ENCODE measurements at regions not wholly inside any gene's neighbourhood (a gene's known extent, or its start where the extent isn't known, plus 50 kb on each side); places are given as distances from the start of the nearest gene placed in this dataset.

- TF ChIP-seq, protein P1, sequence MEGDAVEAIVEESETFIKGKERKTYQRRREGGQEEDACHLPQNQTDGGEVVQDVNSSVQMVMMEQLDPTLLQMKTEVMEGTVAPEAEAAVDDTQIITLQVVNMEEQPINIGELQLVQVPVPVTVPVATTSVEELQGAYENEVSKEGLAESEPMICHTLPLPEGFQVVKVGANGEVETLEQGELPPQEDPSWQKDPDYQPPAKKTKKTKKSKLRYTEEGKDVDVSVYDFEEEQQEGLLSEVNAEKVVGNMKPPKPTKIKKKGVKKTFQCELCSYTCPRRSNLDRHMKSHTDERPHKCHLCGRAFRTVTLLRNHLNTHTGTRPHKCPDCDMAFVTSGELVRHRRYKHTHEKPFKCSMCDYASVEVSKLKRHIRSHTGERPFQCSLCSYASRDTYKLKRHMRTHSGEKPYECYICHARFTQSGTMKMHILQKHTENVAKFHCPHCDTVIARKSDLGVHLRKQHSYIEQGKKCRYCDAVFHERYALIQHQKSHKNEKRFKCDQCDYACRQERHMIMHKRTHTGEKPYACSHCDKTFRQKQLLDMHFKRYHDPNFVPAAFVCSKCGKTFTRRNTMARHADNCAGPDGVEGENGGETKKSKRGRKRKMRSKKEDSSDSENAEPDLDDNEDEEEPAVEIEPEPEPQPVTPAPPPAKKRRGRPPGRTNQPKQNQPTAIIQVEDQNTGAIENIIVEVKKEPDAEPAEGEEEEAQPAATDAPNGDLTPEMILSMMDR (conservative IDR thresholded peaks at IDR 0.05 in 1 of 2, IDR thresholded peaks at IDR 0.05 in 1 of 2; ENCODE audit: low read depth in 1 of 2, low read length in 2 of 2): no peak
- no peak for TF ChIP-seq EZH2 (IDR thresholded peaks at IDR 0.05; ENCODE audit: low read length, missing control alignments)
Measured at GRCh38 chr6:90809035-90809434, 222.2 kb upstream of the MAP3K7 start.

Data from fibroblast of lung (primary cell).